ENCODE measurements at regions not wholly inside any gene's neighbourhood (a gene's known extent, or its start where the extent isn't known, plus 50 kb on each side); places are given as distances from the start of the nearest gene placed in this dataset.

GRCh38 chr1:90650401-90650800, 66.7 kb downstream of the BARHL2 start:
- no peak for DNase-seq (ENCODE audit: low read depth, low spot score)

GRCh38 chr1:90640325-90640724, 76.8 kb downstream of the BARHL2 start:
- no peak for DNase-seq (ENCODE audit: low read depth, low spot score)

GRCh38 chr1:90622666-90623065, 94.4 kb downstream of the BARHL2 start:
- DNase-seq (ENCODE audit: low read depth, low spot score) = no peak

GRCh38 chr1:90621986-90622385, 95.1 kb downstream of the BARHL2 start:
- DNase-seq (ENCODE audit: low read depth, low spot score) = no peak

GRCh38 chr1:90616395-90616794, 100.7 kb downstream of the BARHL2 start:
- no peak for DNase-seq (ENCODE audit: low read depth, low spot score)

GRCh38 chr1:90614872-90615271, 102.2 kb downstream of the BARHL2 start:
- no peak for DNase-seq (ENCODE audit: low read depth, low spot score)

GRCh38 chr1:90613371-90613770, 103.7 kb downstream of the BARHL2 start:
- DNase-seq (ENCODE audit: low read depth, low spot score) = no peak

- DNase-seq (ENCODE audit: low read depth, low spot score) = no peak
These were observed 105.1 kb downstream of the BARHL2 start for GRCh38 chr1:90612033-90612432.

GRCh38 chr1:90607736-90608135, 109.4 kb downstream of the BARHL2 start:
- no peak for DNase-seq (ENCODE audit: low read depth, low spot score)

GRCh38 chr1:90605070-90605469, 112.0 kb downstream of the BARHL2 start:
- DNase-seq (ENCODE audit: low read depth, low spot score) = no peak

GRCh38 chr1:90593312-90593711, 123.8 kb downstream of the BARHL2 start:
- no peak for DNase-seq (ENCODE audit: low read depth, low spot score)

- DNase-seq (ENCODE audit: low read depth, low spot score) = no peak
These were observed 125.1 kb downstream of the BARHL2 start for GRCh38 chr1:90591970-90592356.

- DNase-seq (ENCODE audit: low read depth, low spot score) = no peak
These were observed 125.6 kb downstream of the BARHL2 start for GRCh38 chr1:90591355-90591969.

GRCh38 chr1:90580176-90580575, 136.9 kb downstream of the BARHL2 start:
- DNase-seq (ENCODE audit: low read depth, low spot score) = no peak

- DNase-seq (ENCODE audit: low read depth, low spot score) = no peak
These were observed 137.8 kb downstream of the BARHL2 start for GRCh38 chr1:90579212-90579802.

- no peak for DNase-seq (ENCODE audit: low read depth, low spot score)
These were observed 142.3 kb downstream of the BARHL2 start for GRCh38 chr1:90574692-90575370.

GRCh38 chr1:90573736-90574135, 143.4 kb downstream of the BARHL2 start:
- DNase-seq (ENCODE audit: low read depth, low spot score) = no peak

GRCh38 chr1:90572446-90572845, 144.7 kb downstream of the BARHL2 start:
- DNase-seq (ENCODE audit: low read depth, low spot score) = no peak

GRCh38 chr1:90568436-90568835, 148.7 kb downstream of the BARHL2 start:
- no peak for DNase-seq (ENCODE audit: low read depth, low spot score)

GRCh38 chr1:90564164-90564563, 152.9 kb downstream of the BARHL2 start:
- DNase-seq (ENCODE audit: low read depth, low spot score) = no peak

- no peak for DNase-seq (ENCODE audit: low read depth, low spot score)
These were observed 154.2 kb downstream of the BARHL2 start for GRCh38 chr1:90562892-90563291.

- peak; percentile 82 for DNase-seq (ENCODE audit: low read depth, low spot score)
These were observed 155.2 kb downstream of the BARHL2 start for GRCh38 chr1:90561911-90562310.

GRCh38 chr1:90561103-90561783, 155.9 kb downstream of the BARHL2 start:
- no peak for DNase-seq (ENCODE audit: low read depth, low spot score)

Data from iPS DF 19.7 (cell line).